ENCODE measurements at regions not wholly inside any gene's neighbourhood (a gene's known extent, or its start where the extent isn't known, plus 50 kb on each side); places are given as distances from the start of the nearest gene placed in this dataset.

DNA sequence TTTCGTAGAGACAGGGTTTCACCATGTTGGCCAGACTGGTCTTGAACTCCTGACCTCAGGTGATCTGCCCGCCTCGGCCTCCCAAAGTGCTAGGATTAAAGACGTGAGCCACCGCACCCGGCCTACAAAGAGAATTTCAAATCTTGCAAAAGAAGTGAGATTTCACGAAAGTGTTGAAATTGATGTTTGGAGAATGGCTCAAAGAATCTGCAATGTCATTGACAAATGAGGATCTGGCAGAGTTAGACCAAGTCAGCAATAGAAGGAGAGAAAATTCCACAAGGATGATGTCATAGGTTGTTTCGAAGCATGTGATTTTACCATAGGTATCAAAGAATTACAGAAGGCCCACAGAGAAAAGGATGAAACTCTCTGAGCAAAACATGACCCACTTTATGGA lies 71.7 kb downstream of the LYZL2 start:
- FAIRE-seq (peak; percentile 68), ATAC-seq (peak; percentile 80 to 91), DNase-seq (ENCODE audit: low read depth in 1 of 2, low spot score in 1 of 2) (peak; percentile 38 to 89)
- H3K27ac ChIP-seq: peak overlapping the region; percentile 70 to 87
- H3K4me3 ChIP-seq: no peak overlapping the region
- H3K9me3 ChIP-seq: peaks cover 2% of the 10 kb centered on the region; the same call in 1 of the 3 replicates
- peaks cover 25% of the 10 kb centered on the region for H3K4me1 ChIP-seq
- ChIA-PET CTCF (interaction anchor here (1.3 to 3.2 kb wide), 2 partner anchors 24 to 33 kb away, joined by 4 to 19 read pairs; no protein-coding TSS in a partner anchor), POLR2A (no interaction called here)
- TF ChIP-seq CTCF (IDR thresholded peaks at IDR 0.05): no peak
- peak; percentile 70 for TF ChIP-seq JUNB (IDR thresholded peaks at IDR 0.05)
- TF ChIP-seq CBX2 (IDR thresholded peaks at IDR 0.05; ENCODE audit: borderline replicate concordance, low read depth): no peak
- no peak for TF ChIP-seq HOXB13 (CRISPR knock-in tag; IDR thresholded peaks at IDR 0.05; ENCODE audit: low read depth)
- peak; percentile 87 to 96; a peak in 4 of 5 replicates for TF ChIP-seq EP300 (IDR thresholded peaks at IDR 0.05)
- no peak for TF ChIP-seq POLR2AphosphoS2 (conservative IDR thresholded peaks at IDR 0.05; ENCODE audit: low read length)
- peak; percentile 71 for TF ChIP-seq GATA3 (IDR thresholded peaks at IDR 0.05; ENCODE audit: borderline replicate concordance)
- peak; percentile 86 to 92 for TF ChIP-seq CEBPB (IDR thresholded peaks at IDR 0.05)
- TF ChIP-seq, protein P1, sequence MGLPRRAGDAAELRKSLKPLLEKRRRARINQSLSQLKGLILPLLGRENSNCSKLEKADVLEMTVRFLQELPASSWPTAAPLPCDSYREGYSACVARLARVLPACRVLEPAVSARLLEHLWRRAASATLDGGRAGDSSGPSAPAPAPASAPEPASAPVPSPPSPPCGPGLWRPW (IDR thresholded peaks at IDR 0.05): peak; percentile 91
- TF ChIP-seq, protein P2, sequence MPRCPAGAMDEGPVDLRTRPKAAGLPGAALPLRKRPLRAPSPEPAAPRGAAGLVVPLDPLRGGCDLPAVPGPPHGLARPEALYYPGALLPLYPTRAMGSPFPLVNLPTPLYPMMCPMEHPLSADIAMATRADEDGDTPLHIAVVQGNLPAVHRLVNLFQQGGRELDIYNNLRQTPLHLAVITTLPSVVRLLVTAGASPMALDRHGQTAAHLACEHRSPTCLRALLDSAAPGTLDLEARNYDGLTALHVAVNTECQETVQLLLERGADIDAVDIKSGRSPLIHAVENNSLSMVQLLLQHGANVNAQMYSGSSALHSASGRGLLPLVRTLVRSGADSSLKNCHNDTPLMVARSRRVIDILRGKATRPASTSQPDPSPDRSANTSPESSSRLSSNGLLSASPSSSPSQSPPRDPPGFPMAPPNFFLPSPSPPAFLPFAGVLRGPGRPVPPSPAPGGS (IDR thresholded peaks at IDR 0.05): peak; percentile 61; the same call in 1 of the 3 replicates
- no peak for TF ChIP-seq CHD2 (IDR thresholded peaks at IDR 0.05; ENCODE audit: low read length, partially characterized antibody)
- TF ChIP-seq FOXS1 (CRISPR knock-in tag; IDR thresholded peaks at IDR 0.05): no peak
- no peak for TF ChIP-seq TFCP2L1 (CRISPR knock-in tag; IDR thresholded peaks at IDR 0.05)
- no peak for TF ChIP-seq EHMT2 (IDR thresholded peaks at IDR 0.05; ENCODE audit: low read depth)
- peak; percentile 98 for TF ChIP-seq MAFK (IDR thresholded peaks at IDR 0.05; ENCODE audit: partially characterized antibody)
- peak; percentile 79 to 91; a peak in 4 of 5 replicates for TF ChIP-seq JUN (IDR thresholded peaks at IDR 0.05)
- peak; percentile 87 for TF ChIP-seq HOXB5 (CRISPR knock-in tag; IDR thresholded peaks at IDR 0.05)
- TF ChIP-seq NFE2L2 (conservative IDR thresholded peaks at IDR 0.05; ENCODE audit: low read length): peak; percentile 84
- TF ChIP-seq FOSL2 (IDR thresholded peaks at IDR 0.05): peak; percentile 66
- peak; percentile 89 for TF ChIP-seq FOSL2 (CRISPR knock-in tag; IDR thresholded peaks at IDR 0.05)
- no peak for TF ChIP-seq USF2 (IDR thresholded peaks at IDR 0.05)
- peak overlapping the region; percentile 34 for H3K4me2 ChIP-seq
- WGBS (ENCODE audit: missing lambda C conversion rate): 31% methylated on average over 8 of the region's 8 CpGs

GRCh38 chr10:30556189-30556588 lies 73.4 kb downstream of the LYZL2 start:
- peaks cover 25% of the 10 kb centered on the region for H3K4me1 ChIP-seq
- CTCF ChIA-PET: interaction anchor here (0.6 to 3.2 kb wide), 10 partner anchors 9 to 1789 kb away, joined by 3 to 19 read pairs (median 3); no protein-coding TSS in a partner anchor
- no peak for DNase-seq (ENCODE audit: low read depth in 1 of 2, low spot score in 1 of 2)
- TF ChIP-seq HDAC2 (IDR thresholded peaks at IDR 0.05) (no peak), CBX8 (IDR thresholded peaks at IDR 0.05) (no peak), ATOH8 (CRISPR knock-in tag; IDR thresholded peaks at IDR 0.05; ENCODE audit: low read depth) (no peak), CHD4 (IDR thresholded peaks at IDR 0.05; ENCODE audit: borderline replicate concordance) (no peak), ZNF302 (CRISPR knock-in tag; IDR thresholded peaks at IDR 0.05) (no peak), RCOR1 (IDR thresholded peaks at IDR 0.05; ENCODE audit: low read depth, low read length) (no peak), ESRRA (IDR thresholded peaks at IDR 0.05; ENCODE audit: borderline replicate concordance, low read length) (no peak), PBX3 (IDR thresholded peaks at IDR 0.05) (no peak)
- 0 out of 3 replicates have a peak, but pooled peaks cover 2% of the 10 kb centered on the region for H3K9me3 ChIP-seq
- H3K4me3 ChIP-seq: no peak overlapping the region
- POLR2A ChIA-PET: interaction anchor here (0.6 to 0.9 kb wide), 3 partner anchors 18 to 207 kb away, joined by 3 to 4 read pairs (median 3); partner anchors contain the start of genes MAP3K8 and MTPAP
- peak overlapping the region; percentile 70 to 87 for H3K27ac ChIP-seq
- no peak overlapping the region for H3K4me2 ChIP-seq
- FAIRE-seq: no peak
- WGBS (ENCODE audit: missing lambda C conversion rate): 81% methylated on average over 1 of the region's 1 CpG
- ATAC-seq: no peak
